Ishikawa (cell line): ENCODE measurements at regions not wholly inside any gene's neighbourhood (a gene's known extent, or its start where the extent isn't known, plus 50 kb on each side); places are given as distances from the start of the nearest gene placed in this dataset.

Experiments
- CEBPB ChIP-seq: IDR thresholded peaks from 2 replicates; pipeline ENCODE4 v1.6.1; 2012
- CREB1 ChIP-seq: IDR thresholded peaks from 2 replicates; pipeline ENCODE4 v1.6.1; 2012; ENCODE audit warnings: low read depth
- EGR1 ChIP-seq: IDR thresholded peaks from 2 replicates; pipeline ENCODE4 v1.6.1; 2012
- EP300 ChIP-seq: IDR thresholded peaks from 2 replicates; pipeline ENCODE4 v1.6.1; 2012; ENCODE audit warnings: borderline replicate concordance
- FOXM1 ChIP-seq: IDR thresholded peaks from 2 replicates; pipeline ENCODE4 v1.6.1; 2012; ENCODE audit warnings: low read depth, borderline replicate concordance
- NFIC ChIP-seq: IDR thresholded peaks from 2 replicates; pipeline ENCODE4 v1.6.1; 2012
- RAD21 ChIP-seq: IDR thresholded peaks from 2 replicates; pipeline ENCODE4 v1.6.1; 2012; ENCODE audit warnings: low read depth
- TAF1 ChIP-seq: IDR thresholded peaks from 2 replicates; pipeline ENCODE4 v1.6.1; 2012; ENCODE audit warnings: low read depth, mild to moderate bottlenecking
- TCF12 ChIP-seq: IDR thresholded peaks from 2 replicates; pipeline ENCODE4 v1.6.1; 2012; ENCODE audit warnings: low read depth
- TEAD4 ChIP-seq: IDR thresholded peaks from 2 replicates; pipeline ENCODE4 v1.6.1; 2012
- YY1 ChIP-seq: IDR thresholded peaks from 2 replicates; pipeline ENCODE4 v1.6.1; 2012; ENCODE audit warnings: low read depth
- ZBTB7A ChIP-seq: IDR thresholded peaks from 2 replicates; pipeline ENCODE4 v1.6.1; 2012; ENCODE audit warnings: low read depth
- TF ChIP-seq, protein P1 (sequence below): IDR thresholded peaks from 2 replicates; pipeline ENCODE4 v1.6.1; 2012; ENCODE audit warnings: low read depth, mild to moderate bottlenecking
- TF ChIP-seq, protein P2 (sequence below): IDR thresholded peaks from 2 replicates; pipeline ENCODE4 v1.6.1; 2012
- TF ChIP-seq, protein P3 (sequence below): IDR thresholded peaks from 2 replicates; pipeline ENCODE4 v1.6.1; 2012

DNA sequence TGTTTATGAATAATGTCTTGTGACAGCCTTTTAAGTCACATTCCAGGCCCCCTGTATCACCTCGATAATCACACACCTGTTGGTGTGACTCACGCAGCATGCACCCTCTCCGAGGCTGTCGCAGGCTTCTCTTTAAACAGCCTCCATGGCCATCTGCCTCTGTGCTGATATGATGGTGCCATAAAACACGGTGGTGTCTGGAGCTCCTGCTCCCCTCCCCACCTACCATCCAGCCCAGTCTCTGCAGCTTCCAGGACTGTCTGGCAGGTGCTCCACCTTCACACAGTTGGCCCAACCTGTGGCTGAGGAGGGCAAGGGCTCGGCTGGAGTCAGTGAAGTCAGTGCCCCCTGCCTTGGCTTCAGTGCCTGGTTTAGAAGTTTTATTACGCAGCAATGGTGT lies 173.8 kb upstream of the RPL34 start:
- TF ChIP-seq FOXM1 (no peak), EP300 (no peak), YY1 (no peak), ZBTB7A (no peak), CREB1 (no peak), CEBPB (no peak), EGR1 (no peak), TEAD4 (no peak), NFIC (no peak), TAF1 (no peak), TCF12 (no peak), RAD21 (no peak)
- TF ChIP-seq, protein P1, sequence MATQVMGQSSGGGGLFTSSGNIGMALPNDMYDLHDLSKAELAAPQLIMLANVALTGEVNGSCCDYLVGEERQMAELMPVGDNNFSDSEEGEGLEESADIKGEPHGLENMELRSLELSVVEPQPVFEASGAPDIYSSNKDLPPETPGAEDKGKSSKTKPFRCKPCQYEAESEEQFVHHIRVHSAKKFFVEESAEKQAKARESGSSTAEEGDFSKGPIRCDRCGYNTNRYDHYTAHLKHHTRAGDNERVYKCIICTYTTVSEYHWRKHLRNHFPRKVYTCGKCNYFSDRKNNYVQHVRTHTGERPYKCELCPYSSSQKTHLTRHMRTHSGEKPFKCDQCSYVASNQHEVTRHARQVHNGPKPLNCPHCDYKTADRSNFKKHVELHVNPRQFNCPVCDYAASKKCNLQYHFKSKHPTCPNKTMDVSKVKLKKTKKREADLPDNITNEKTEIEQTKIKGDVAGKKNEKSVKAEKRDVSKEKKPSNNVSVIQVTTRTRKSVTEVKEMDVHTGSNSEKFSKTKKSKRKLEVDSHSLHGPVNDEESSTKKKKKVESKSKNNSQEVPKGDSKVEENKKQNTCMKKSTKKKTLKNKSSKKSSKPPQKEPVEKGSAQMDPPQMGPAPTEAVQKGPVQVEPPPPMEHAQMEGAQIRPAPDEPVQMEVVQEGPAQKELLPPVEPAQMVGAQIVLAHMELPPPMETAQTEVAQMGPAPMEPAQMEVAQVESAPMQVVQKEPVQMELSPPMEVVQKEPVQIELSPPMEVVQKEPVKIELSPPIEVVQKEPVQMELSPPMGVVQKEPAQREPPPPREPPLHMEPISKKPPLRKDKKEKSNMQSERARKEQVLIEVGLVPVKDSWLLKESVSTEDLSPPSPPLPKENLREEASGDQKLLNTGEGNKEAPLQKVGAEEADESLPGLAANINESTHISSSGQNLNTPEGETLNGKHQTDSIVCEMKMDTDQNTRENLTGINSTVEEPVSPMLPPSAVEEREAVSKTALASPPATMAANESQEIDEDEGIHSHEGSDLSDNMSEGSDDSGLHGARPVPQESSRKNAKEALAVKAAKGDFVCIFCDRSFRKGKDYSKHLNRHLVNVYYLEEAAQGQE: no peak
- TF ChIP-seq, protein P2, sequence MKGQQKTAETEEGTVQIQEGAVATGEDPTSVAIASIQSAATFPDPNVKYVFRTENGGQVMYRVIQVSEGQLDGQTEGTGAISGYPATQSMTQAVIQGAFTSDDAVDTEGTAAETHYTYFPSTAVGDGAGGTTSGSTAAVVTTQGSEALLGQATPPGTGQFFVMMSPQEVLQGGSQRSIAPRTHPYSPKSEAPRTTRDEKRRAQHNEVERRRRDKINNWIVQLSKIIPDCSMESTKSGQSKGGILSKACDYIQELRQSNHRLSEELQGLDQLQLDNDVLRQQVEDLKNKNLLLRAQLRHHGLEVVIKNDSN: no peak
- TF ChIP-seq, protein P3, sequence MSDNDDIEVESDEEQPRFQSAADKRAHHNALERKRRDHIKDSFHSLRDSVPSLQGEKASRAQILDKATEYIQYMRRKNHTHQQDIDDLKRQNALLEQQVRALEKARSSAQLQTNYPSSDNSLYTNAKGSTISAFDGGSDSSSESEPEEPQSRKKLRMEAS: no peak

DNA sequence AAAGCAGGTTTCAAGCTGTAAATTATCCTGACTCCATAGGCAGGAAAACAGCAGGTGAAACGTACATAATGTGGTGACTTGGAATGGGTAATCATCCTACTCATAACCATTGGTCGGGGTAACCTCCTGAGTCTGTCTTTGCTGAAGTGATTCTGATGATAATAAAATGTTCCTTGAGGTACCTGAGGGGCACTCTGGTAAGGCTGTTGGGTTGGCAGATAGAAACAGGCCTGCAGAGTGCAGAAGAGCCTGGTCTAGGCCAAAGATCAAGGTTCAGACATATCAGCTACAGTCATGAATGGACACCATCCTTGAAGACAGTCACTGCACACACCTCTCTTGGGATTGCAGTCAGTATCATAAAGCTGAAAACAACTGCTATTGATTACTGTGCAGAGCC lies 174.7 kb upstream of the RPL34 start:
- TF ChIP-seq CREB1 (no peak), FOXM1 (no peak), TAF1 (no peak), RAD21 (no peak), EGR1 (no peak), YY1 (no peak), TCF12 (no peak), ZBTB7A (no peak)
- TF ChIP-seq, protein P1: no peak
- TF ChIP-seq, protein P3: no peak
- TF ChIP-seq, protein P2: no peak

DNA sequence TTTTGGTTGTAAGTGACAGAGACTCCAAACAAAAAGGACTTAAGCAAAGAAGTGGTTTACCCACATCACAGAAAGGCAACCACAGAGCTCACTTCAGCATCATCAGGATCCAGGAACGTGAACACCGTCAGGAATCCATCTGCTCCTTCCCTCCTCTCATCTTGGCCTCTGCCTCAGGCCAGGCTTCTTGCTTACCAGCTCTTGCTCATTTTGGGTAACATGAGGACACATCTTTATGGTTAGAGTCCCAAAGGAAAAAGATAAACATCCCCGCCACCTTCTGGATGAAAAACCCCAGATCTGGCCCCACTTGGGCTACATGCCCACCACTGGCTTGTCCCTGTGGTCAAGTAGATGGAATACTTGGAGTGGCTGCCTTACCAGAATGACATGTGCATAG lies 176.8 kb upstream of the RPL34 start:
- no peak for TF ChIP-seq EGR1
- no peak for TF ChIP-seq CREB1
- no peak for TF ChIP-seq NFIC
- no peak for TF ChIP-seq TCF12
- TF ChIP-seq, protein P3: no peak
- TF ChIP-seq, protein P1: no peak
- no peak for TF ChIP-seq RAD21
- no peak for TF ChIP-seq EP300
- TF ChIP-seq FOXM1: no peak
- no peak for TF ChIP-seq CEBPB
- TF ChIP-seq, protein P2: no peak
- no peak for TF ChIP-seq ZBTB7A
- no peak for TF ChIP-seq TAF1
- no peak for TF ChIP-seq YY1
- no peak for TF ChIP-seq TEAD4

DNA sequence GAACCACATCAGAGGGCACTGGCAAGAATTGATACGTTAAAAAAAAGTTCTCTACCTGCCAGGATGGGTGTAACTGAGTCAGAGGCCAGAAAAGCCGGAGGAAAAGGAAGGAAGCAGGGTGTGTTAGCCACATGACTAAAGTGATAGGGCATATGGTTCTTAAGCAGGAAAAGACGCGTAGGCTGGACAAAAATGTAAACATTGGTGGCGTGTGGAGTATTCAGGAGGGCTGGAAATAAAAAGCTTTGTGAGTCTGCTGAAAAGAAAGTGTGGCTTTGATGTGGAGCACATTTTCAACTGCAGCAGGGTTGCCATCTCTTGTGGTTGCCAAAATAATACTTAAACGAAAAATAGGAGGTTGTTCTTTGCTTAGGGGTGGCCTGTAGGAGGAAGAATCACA lies 186.5 kb upstream of the RPL34 start:
- TF ChIP-seq CEBPB: no peak
- TF ChIP-seq, protein P3: no peak
- TF ChIP-seq FOXM1: no peak
